ENCODE measurements at regions not wholly inside any gene's neighbourhood (a gene's known extent, or its start where the extent isn't known, plus 50 kb on each side); places are given as distances from the start of the nearest gene placed in this dataset.

- TF ChIP-seq NR2C1 (IDR thresholded peaks at IDR 0.05) (no peak), NR2C1 (tag; IDR thresholded peaks at IDR 0.05) (no peak), NCOR1 (IDR thresholded peaks at IDR 0.05) (no peak)
Observed at GRCh38 chr2:149662556-149662955, 75.0 kb upstream of the MMADHC start (continued).

- DNase-seq (ENCODE audit: extremely low read depth in 1 of 4, low spot score in 3 of 4), result no peak
- CTCF ChIA-PET (ENCODE audit: low intra/inter-chr PET ratio), result no interaction called here
- BruUV-seq (replicated peaks), result no TSS peak
Observed at GRCh38 chr2:149661844-149662243, 74.3 kb upstream of the MMADHC start.

More at GRCh38 chr2:149661844-149662243, 74.3 kb upstream of the MMADHC start:
- 0 out of 2 replicates have a peak, but pooled peaks cover 3% of the 10 kb centered on the region for H3K9me3 ChIP-seq (replicated peaks; ENCODE audit: control insufficient read depth, insufficient read depth, low read depth, low read length)
- no peak for FAIRE-seq
- no peak for ATAC-seq
- no peaks in the 10 kb centered on the region for H3K4me1 ChIP-seq (replicated peaks in 1 of 2; ENCODE audit: control insufficient read depth in 2 of 2, insufficient read depth in 2 of 2, low read length in 2 of 2)
- no peaks in the 10 kb centered on the region for H3K36me3 ChIP-seq (ENCODE audit: control insufficient read depth, insufficient read depth, low read length)
- H3K9ac ChIP-seq (ENCODE audit: insufficient read depth in 1 of 2, low read depth in 2 of 2, low read length in 2 of 2), result no peak overlapping the region
- no peaks in the 10 kb centered on the region for H3K9me1 ChIP-seq (ENCODE audit: control insufficient read depth, insufficient read depth, low read length)
- no peaks in the 10 kb centered on the region for H3K27me3 ChIP-seq (ENCODE audit: control insufficient read depth in 2 of 2, insufficient read depth in 2 of 2, low read length in 2 of 2)
- WGBS (ENCODE audit: insufficient coverage, low coverage, missing lambda C conversion rate), result 0% methylated on average over 1 of the region's 1 CpG
- no peak overlapping the region for H3K27ac ChIP-seq (ENCODE audit: extremely low read depth, low read depth, low read length)
- TF ChIP-seq SRSF1 (IDR thresholded peaks at IDR 0.05; ENCODE audit: low read depth, low read length) (no peak), ZNF224 (CRISPR knock-in tag; IDR thresholded peaks at IDR 0.05) (no peak), ZBTB12 (CRISPR knock-in tag; IDR thresholded peaks at IDR 0.05) (no peak), ARID1B (IDR thresholded peaks at IDR 0.05) (no peak), NR1H2 (CRISPR knock-in tag; IDR thresholded peaks at IDR 0.05) (no peak), PHTF2 (CRISPR knock-in tag; IDR thresholded peaks at IDR 0.05) (no peak), MTA1 (IDR thresholded peaks at IDR 0.05; ENCODE audit: borderline replicate concordance) (no peak), ZNF655 (CRISPR knock-in tag; IDR thresholded peaks at IDR 0.05) (no peak), HDAC3 (IDR thresholded peaks at IDR 0.05; ENCODE audit: borderline replicate concordance, partially characterized antibody) (no peak)
- in situ Hi-C loops (cut with MboI) (no loop called here), intact Hi-C loops (cut with micrococcal nuclease) (no loop called here)
- H3K4me3 ChIP-seq, result no peak overlapping the region
- H3K79me2 ChIP-seq (ENCODE audit: control insufficient read depth, insufficient read depth, low read length), result no peaks in the 10 kb centered on the region
- POLR2A ChIA-PET, result no interaction called here
- no peaks in the 10 kb centered on the region for H4K20me1 ChIP-seq (replicated peaks; ENCODE audit: control insufficient read depth, insufficient read depth, low read length)
- H3K4me2 ChIP-seq (ENCODE audit: insufficient read depth, low read length), result no peak overlapping the region
- H2AFZ ChIP-seq (ENCODE audit: low read depth, low read length), result no peak overlapping the region

Data from K562 (cell line).